ENCODE measurements at regions not wholly inside any gene's neighbourhood (a gene's known extent, or its start where the extent isn't known, plus 50 kb on each side); places are given as distances from the start of the nearest gene placed in this dataset.
"Not testable (repeated sequence)": the region's sequence is repeated elsewhere in the genome, so short reads cannot be mapped to it uniquely, and the experiment has no call there.

GRCh38 chr18:77405096-77405495 is 155.4 kb downstream of the GALR1 start:
- TF ChIP-seq CTCF (IDR thresholded peaks at IDR 0.05), result no peak

GRCh38 chr18:77407733-77408132 is 158.1 kb downstream of the GALR1 start:
- no peak for TF ChIP-seq CTCF (IDR thresholded peaks at IDR 0.05)
- intact Hi-C loops (cut with DNase I; ENCODE audit: low total_unique reads), result no loop called here
- H3K36me3 ChIP-seq, result no peaks in the 10 kb centered on the region
- no peak overlapping the region for H3K4me3 ChIP-seq
- no peaks in the 10 kb centered on the region for H3K4me1 ChIP-seq
- no peaks in the 10 kb centered on the region for H3K27me3 ChIP-seq
- H3K9me3 ChIP-seq, result no peaks in the 10 kb centered on the region
- no peak for DNase-seq
- no peak overlapping the region for H3K27ac ChIP-seq

More at GRCh38 chr18:77405096-77405495, 155.4 kb downstream of the GALR1 start:
- Histone ChIP-seq H3K27me3 (no peaks in the 10 kb centered on the region), H3K27ac (no peak overlapping the region), H3K4me3 (no peak overlapping the region), H3K36me3 (no peaks in the 10 kb centered on the region), H3K4me1 (no peaks in the 10 kb centered on the region), H3K9me3 (no peaks in the 10 kb centered on the region)
- intact Hi-C loops (cut with DNase I; ENCODE audit: low total_unique reads), result no loop called here
- DNase-seq, result no peak

- H3K27me3 ChIP-seq; H3K27ac ChIP-seq; H3K4me1 ChIP-seq; H3K36me3 ChIP-seq; intact Hi-C loops (cut with DNase I; ENCODE audit: low total_unique reads); DNase-seq; H3K4me3 ChIP-seq; H3K9me3 ChIP-seq: not testable (repeated sequence)
These were observed 171.9 kb downstream of the GALR1 start for GRCh38 chr18:77421546-77421945.

- Histone ChIP-seq H3K36me3 (no peaks in the 10 kb centered on the region), H3K27ac (no peak overlapping the region), H3K9me3 (no peaks in the 10 kb centered on the region), H3K4me1 (no peaks in the 10 kb centered on the region), H3K4me3 (no peak overlapping the region), H3K27me3 (no peaks in the 10 kb centered on the region)
- intact Hi-C loops (cut with DNase I; ENCODE audit: low total_unique reads), result no loop called here
- TF ChIP-seq CTCF (IDR thresholded peaks at IDR 0.05), result no peak
- no peak for DNase-seq
These were observed 173.6 kb downstream of the GALR1 start for GRCh38 chr18:77422974-77423867.

- no peaks in the 10 kb centered on the region for H3K36me3 ChIP-seq
- no peaks in the 10 kb centered on the region for H3K4me1 ChIP-seq
- H3K9me3 ChIP-seq, result no peaks in the 10 kb centered on the region
- intact Hi-C loops (cut with DNase I; ENCODE audit: low total_unique reads), result no loop called here
- DNase-seq, result no peak
- H3K27me3 ChIP-seq, result no peaks in the 10 kb centered on the region
- H3K27ac ChIP-seq, result no peak overlapping the region
- no peak for TF ChIP-seq CTCF (IDR thresholded peaks at IDR 0.05)
- H3K4me3 ChIP-seq, result no peak overlapping the region
These were observed 183.4 kb downstream of the GALR1 start for GRCh38 chr18:77433076-77433475.

GRCh38 chr18:77439888-77440287 is 190.2 kb downstream of the GALR1 start:
- Histone ChIP-seq H3K27me3 (no peaks in the 10 kb centered on the region), H3K27ac (no peak overlapping the region), H3K36me3 (no peaks in the 10 kb centered on the region), H3K4me3 (no peak overlapping the region), H3K9me3 (no peaks in the 10 kb centered on the region), H3K4me1 (no peaks in the 10 kb centered on the region)
- intact Hi-C loops (cut with DNase I; ENCODE audit: low total_unique reads), result no loop called here
- no peak for DNase-seq
- no peak for TF ChIP-seq CTCF (IDR thresholded peaks at IDR 0.05)
